H9 (cell line): ENCODE measurements at regions not wholly inside any gene's neighbourhood (a gene's known extent, or its start where the extent isn't known, plus 50 kb on each side); places are given as distances from the start of the nearest gene placed in this dataset.

Source experiments
- DNase-seq: peaks from one replicate; pipeline ENCODE4 v3.0.0-alpha.2; 2017
- H2AFZ ChIP-seq: one replicate; pipeline ENCODE4 v1.6.1; 2013; ENCODE audit warnings: mild to moderate bottlenecking, low read length, control low read depth, moderate library complexity
- H2AK5ac ChIP-seq: 2 replicates; pipeline ENCODE4 v1.6.1; 2013; ENCODE audit warnings: low read length, control low read depth, mixed read lengths; ENCODE audit not compliant: insufficient read length
- H2BK120ac ChIP-seq: one replicate; pipeline ENCODE4 v1.6.1; 2013; ENCODE audit warnings: low read depth, mild to moderate bottlenecking, low read length, control low read depth, inconsistent platforms; ENCODE audit not compliant: poor library complexity, severe bottlenecking
- H2BK12ac ChIP-seq: 2 replicates; pipeline ENCODE4 v1.6.1; 2013; ENCODE audit warnings: low read length, control low read depth, mixed read lengths, low read depth; ENCODE audit not compliant: insufficient read length
- H2BK15ac ChIP-seq: 2 replicates; pipeline ENCODE4 v1.6.1; 2013; ENCODE audit warnings: low read depth, low read length, control low read depth
- H2BK20ac ChIP-seq: one replicate; pipeline ENCODE4 v1.6.1; 2013; ENCODE audit warnings: low read depth, mild to moderate bottlenecking, low read length, control low read depth, inconsistent platforms; ENCODE audit not compliant: poor library complexity, severe bottlenecking
- H2BK5ac ChIP-seq: 2 replicates; pipeline ENCODE4 v1.6.1; 2013; ENCODE audit warnings: low read length, control low read depth, mixed read lengths; ENCODE audit not compliant: insufficient read length
- H3K14ac ChIP-seq: 2 replicates; pipeline ENCODE4 v1.6.1; 2013; ENCODE audit warnings: low read length, control low read depth; ENCODE audit not compliant: insufficient read depth
- H3K18ac ChIP-seq: 2 replicates; pipeline ENCODE4 v1.6.1; 2013; ENCODE audit warnings: low read depth, mild to moderate bottlenecking, mixed read lengths, low read length, control low read depth; ENCODE audit not compliant: insufficient read length
- H3K23ac ChIP-seq: 2 replicates; pipeline ENCODE4 v1.6.1; 2013; ENCODE audit warnings: low read length, control low read depth, mixed read lengths, low read depth; ENCODE audit not compliant: insufficient read length
- H3K23me2 ChIP-seq: 2 replicates; pipeline ENCODE4 v1.6.1; 2013; ENCODE audit warnings: low read depth, mild to moderate bottlenecking, mixed read lengths, low read length, control low read depth; ENCODE audit not compliant: insufficient read length, poor library complexity, severe bottlenecking
- H3K27ac ChIP-seq: 2 replicates; pipeline ENCODE4 v1.5.1; 2013; ENCODE audit warnings: low read length, control low read depth, mixed read lengths, low read depth; ENCODE audit not compliant: insufficient read length
- H3K27me3 ChIP-seq: 2 replicates; pipeline ENCODE4 v1.6.1; 2013; ENCODE audit warnings: low read length, control low read depth, inconsistent platforms; ENCODE audit not compliant: insufficient read depth
- H3K4ac ChIP-seq: 2 replicates; pipeline ENCODE4 v1.6.1; 2013; ENCODE audit warnings: low read depth, mild to moderate bottlenecking, control low read depth, inconsistent platforms, low read length, moderate library complexity
- H3K4me1 ChIP-seq: 2 replicates; pipeline ENCODE4 v1.6.1; 2013; ENCODE audit warnings: low read length, control low read depth, inconsistent platforms; ENCODE audit not compliant: insufficient read depth
- H3K4me2 ChIP-seq: 2 replicates; pipeline ENCODE4 v1.6.1; 2013; ENCODE audit warnings: low read length, control low read depth, mixed read lengths; ENCODE audit not compliant: insufficient read length, insufficient read depth
- H3K56ac ChIP-seq: 2 replicates; pipeline ENCODE4 v1.6.1; 2013; ENCODE audit warnings: low read depth, mild to moderate bottlenecking, mixed read lengths, low read length, control low read depth; ENCODE audit not compliant: insufficient read length
- H3K79me1 ChIP-seq: 2 replicates; pipeline ENCODE4 v1.6.1; 2013; ENCODE audit warnings: low read depth, mild to moderate bottlenecking, moderate library complexity, low read length, control low read depth, inconsistent platforms; ENCODE audit not compliant: insufficient read depth, poor library complexity, severe bottlenecking
- H3K79me2 ChIP-seq: 2 replicates; pipeline ENCODE4 v1.6.1; 2013; ENCODE audit warnings: low read length, control low read depth, inconsistent platforms; ENCODE audit not compliant: insufficient read depth
- H3K9ac ChIP-seq: 2 replicates; pipeline ENCODE4 v1.6.1; 2013; ENCODE audit warnings: low read length, control low read depth, mixed read lengths; ENCODE audit not compliant: insufficient read length; ENCODE audit errors: extremely low read depth
- H3K9me3 ChIP-seq: one replicate; pipeline ENCODE4 v1.6.1; 2013; ENCODE audit warnings: low read depth, low read length, inconsistent platforms; ENCODE audit not compliant: control insufficient read depth
- H3T11ph ChIP-seq: one replicate; pipeline ENCODE4 v1.6.1; 2013; ENCODE audit warnings: mild to moderate bottlenecking, low read length, control low read depth, inconsistent platforms
- H4K20me1 ChIP-seq: one replicate; pipeline ENCODE4 v1.6.1; 2013; ENCODE audit not compliant: control insufficient read depth, insufficient read length, insufficient read depth
- H4K5ac ChIP-seq: 2 replicates; pipeline ENCODE4 v1.6.1; 2013; ENCODE audit warnings: low read depth, mild to moderate bottlenecking, mixed read lengths, low read length, control low read depth; ENCODE audit not compliant: insufficient read length
- H4K8ac ChIP-seq: replicated peaks from 2 replicates; pipeline ENCODE4 v1.6.1; 2013; ENCODE audit warnings: low read length, control low read depth, mixed read lengths, low read depth; ENCODE audit not compliant: insufficient read length
- H4K91ac ChIP-seq: 2 replicates; pipeline ENCODE4 v1.6.1; 2013; ENCODE audit warnings: low read depth, mild to moderate bottlenecking, moderate library complexity, mixed read lengths, low read length, control low read depth; ENCODE audit not compliant: insufficient read length
- H3K27ac Mint-ChIP-seq, 3 experiments: 2 replicates in 2 of 3; 3 replicates in 1 of 3; pipeline ENCODE4 v1.8.0; 2020 to 2021; ENCODE audit warnings: mixed read lengths in 3 of 3, mild to moderate bottlenecking in 1 of 3, moderate library complexity in 1 of 3
- H3K27me3 Mint-ChIP-seq: 2 replicates; pipeline ENCODE4 v1.8.0; 2021; ENCODE audit warnings: low read depth, mild to moderate bottlenecking, moderate library complexity, mixed read lengths
- H3K36me3 Mint-ChIP-seq, 3 experiments: 2 replicates in 2 of 3; 3 replicates in 1 of 3; pipeline ENCODE4 v1.8.0; 2020 to 2021; ENCODE audit warnings: low read depth in 3 of 3, mixed read lengths in 3 of 3; ENCODE audit not compliant: insufficient read depth in 1 of 3
- H3K4me1 Mint-ChIP-seq, 2 experiments: 2 replicates each; pipeline ENCODE4 v1.8.0; 2020; ENCODE audit warnings: mixed read lengths in 2 of 2
- H3K4me3 Mint-ChIP-seq, 2 experiments: 2 replicates in 1 of 2; 3 replicates in 1 of 2; pipeline ENCODE4 v1.8.0; 2020 to 2021; ENCODE audit warnings: mild to moderate bottlenecking in 2 of 2, mixed read lengths in 2 of 2, moderate library complexity in 1 of 2
- H3K9me3 Mint-ChIP-seq, 2 experiments: 2 replicates in 1 of 2; 3 replicates in 1 of 2; pipeline ENCODE4 v1.8.0; 2020; ENCODE audit warnings: mild to moderate bottlenecking in 2 of 2, mixed read lengths in 2 of 2, moderate library complexity in 1 of 2
- WGBS: extraction: QIAGEN DNeasy Blood & Tissue Kit; methylation state at CpG from one replicate; pipeline ENCODE4 v1.1.7; 2013; ENCODE audit warnings: missing lambda C conversion rate, low lambda C conversion rate, mixed read lengths; ENCODE audit not compliant: insufficient read length; ENCODE audit errors: extremely low coverage; 5-methylcytosine and 5-hydroxymethylcytosine counted together
- TF ChIP-seq, protein P1 (sequence below): fragments of 200-600 bp; sonication (generic); conservative IDR thresholded peaks from 3 replicates; pipeline ENCODE4 v1.8.0; 2021; ENCODE audit warnings: antibody characterized with exemption, mild to moderate bottlenecking

DNA sequence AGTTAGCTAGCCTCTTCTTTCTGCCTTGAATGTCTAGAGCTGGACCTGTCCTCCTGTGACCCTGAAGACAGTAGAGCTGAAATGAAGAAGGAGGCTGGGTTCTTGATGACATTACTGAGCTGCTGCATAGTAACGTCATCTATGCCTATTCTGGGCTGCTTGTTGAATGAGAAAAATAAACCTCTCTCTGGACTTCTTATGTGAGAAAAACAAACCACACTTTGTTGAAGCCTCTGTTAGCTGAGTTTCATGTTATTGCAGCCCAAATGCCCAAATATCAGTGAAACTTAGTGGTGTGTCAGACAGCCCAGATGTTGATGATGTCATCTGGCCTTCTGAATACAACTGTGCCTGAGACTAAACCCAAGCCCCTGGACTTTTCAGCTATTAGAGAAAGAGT lies 67.0 kb upstream of the MAX start:
- peaks cover 12% of the 10 kb centered on the region for H3K27me3 Mint-ChIP-seq
- Histone ChIP-seq H2BK120ac (no peak overlapping the region), H4K20me1 (no peaks in the 10 kb centered on the region), H3K14ac (no peak overlapping the region), H2BK20ac (no peak overlapping the region), H3K27ac (no peak overlapping the region), H4K5ac (no peak overlapping the region), H3K4me2 (no peak overlapping the region), H3K27me3 (no peaks in the 10 kb centered on the region), H3K79me2 (no peaks in the 10 kb centered on the region), H3K56ac (no peak overlapping the region), H2AFZ (no peak overlapping the region), H4K91ac (no peak overlapping the region), H3K79me1 (no peaks in the 10 kb centered on the region), H2BK15ac (no peak overlapping the region), H2BK12ac (no peak overlapping the region), H2BK5ac (no peak overlapping the region), H3K4ac (no peak overlapping the region), H3K9ac (no peak overlapping the region), H3T11ph (no peak overlapping the region), H3K18ac (no peak overlapping the region), H3K23me2 (no peaks in the 10 kb centered on the region), H3K9me3 (no peaks in the 10 kb centered on the region), H3K23ac (no peak overlapping the region), H3K4me1 (peaks cover 4% of the 10 kb centered on the region; the same call in 1 of the 2 replicates), H4K8ac (no peak overlapping the region), H2AK5ac (no peak overlapping the region)
- H3K27ac Mint-ChIP-seq, result no peak overlapping the region
- no peak overlapping the region for H3K4me3 Mint-ChIP-seq
- no CpG with 5 or more reads among the region's 1 CpG for WGBS
- no peaks in the 10 kb centered on the region; a peak in 1 of 7 replicates for H3K36me3 Mint-ChIP-seq
- H3K9me3 Mint-ChIP-seq, result no peaks in the 10 kb centered on the region
- TF ChIP-seq, protein P1, sequence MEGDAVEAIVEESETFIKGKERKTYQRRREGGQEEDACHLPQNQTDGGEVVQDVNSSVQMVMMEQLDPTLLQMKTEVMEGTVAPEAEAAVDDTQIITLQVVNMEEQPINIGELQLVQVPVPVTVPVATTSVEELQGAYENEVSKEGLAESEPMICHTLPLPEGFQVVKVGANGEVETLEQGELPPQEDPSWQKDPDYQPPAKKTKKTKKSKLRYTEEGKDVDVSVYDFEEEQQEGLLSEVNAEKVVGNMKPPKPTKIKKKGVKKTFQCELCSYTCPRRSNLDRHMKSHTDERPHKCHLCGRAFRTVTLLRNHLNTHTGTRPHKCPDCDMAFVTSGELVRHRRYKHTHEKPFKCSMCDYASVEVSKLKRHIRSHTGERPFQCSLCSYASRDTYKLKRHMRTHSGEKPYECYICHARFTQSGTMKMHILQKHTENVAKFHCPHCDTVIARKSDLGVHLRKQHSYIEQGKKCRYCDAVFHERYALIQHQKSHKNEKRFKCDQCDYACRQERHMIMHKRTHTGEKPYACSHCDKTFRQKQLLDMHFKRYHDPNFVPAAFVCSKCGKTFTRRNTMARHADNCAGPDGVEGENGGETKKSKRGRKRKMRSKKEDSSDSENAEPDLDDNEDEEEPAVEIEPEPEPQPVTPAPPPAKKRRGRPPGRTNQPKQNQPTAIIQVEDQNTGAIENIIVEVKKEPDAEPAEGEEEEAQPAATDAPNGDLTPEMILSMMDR, result no peak
- peaks cover 16 to 22% of the 10 kb centered on the region in 2 experiments for H3K4me1 Mint-ChIP-seq
- DNase-seq, result no peak
